ENCODE measurements at regions not wholly inside any gene's neighbourhood (a gene's known extent, or its start where the extent isn't known, plus 50 kb on each side); places are given as distances from the start of the nearest gene placed in this dataset.

DNA sequence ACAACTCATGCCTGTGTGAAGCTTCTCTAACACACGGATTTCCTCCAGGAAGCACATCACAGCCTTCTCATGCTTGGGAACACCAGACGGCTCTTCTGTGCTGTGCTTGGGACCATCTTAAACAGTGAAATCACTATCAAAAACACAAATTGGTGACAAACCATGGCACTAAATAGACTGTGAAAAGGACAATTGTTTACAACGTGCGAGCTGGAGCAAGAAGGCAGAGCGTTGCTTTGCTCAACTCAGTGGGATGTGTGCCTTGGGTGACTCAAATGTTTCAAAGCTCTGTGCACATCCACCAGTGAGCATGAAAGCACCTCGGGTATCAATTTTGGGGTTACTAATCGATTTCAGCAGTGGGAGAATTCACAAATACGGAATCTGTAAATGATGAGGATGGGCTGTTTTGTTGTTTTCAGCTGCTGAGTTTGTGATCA lies 182.4 kb upstream of the ARL4C start:
- H3K27ac Mint-ChIP-seq = no peak overlapping the region; a peak in 1 of 7 replicates
- no peak overlapping the region for H3K14ac ChIP-seq (ENCODE audit: insufficient read depth, low read length)
- peaks cover 60 to 63% of the 10 kb centered on the region in 2 experiments for H3K4me1 Mint-ChIP-seq
- no peak overlapping the region for H2BK5ac ChIP-seq (ENCODE audit: insufficient read length, low read length)
- H3K79me2 ChIP-seq (ENCODE audit: insufficient read depth, low read length) = no peaks in the 10 kb centered on the region
- TF ChIP-seq, protein P1, sequence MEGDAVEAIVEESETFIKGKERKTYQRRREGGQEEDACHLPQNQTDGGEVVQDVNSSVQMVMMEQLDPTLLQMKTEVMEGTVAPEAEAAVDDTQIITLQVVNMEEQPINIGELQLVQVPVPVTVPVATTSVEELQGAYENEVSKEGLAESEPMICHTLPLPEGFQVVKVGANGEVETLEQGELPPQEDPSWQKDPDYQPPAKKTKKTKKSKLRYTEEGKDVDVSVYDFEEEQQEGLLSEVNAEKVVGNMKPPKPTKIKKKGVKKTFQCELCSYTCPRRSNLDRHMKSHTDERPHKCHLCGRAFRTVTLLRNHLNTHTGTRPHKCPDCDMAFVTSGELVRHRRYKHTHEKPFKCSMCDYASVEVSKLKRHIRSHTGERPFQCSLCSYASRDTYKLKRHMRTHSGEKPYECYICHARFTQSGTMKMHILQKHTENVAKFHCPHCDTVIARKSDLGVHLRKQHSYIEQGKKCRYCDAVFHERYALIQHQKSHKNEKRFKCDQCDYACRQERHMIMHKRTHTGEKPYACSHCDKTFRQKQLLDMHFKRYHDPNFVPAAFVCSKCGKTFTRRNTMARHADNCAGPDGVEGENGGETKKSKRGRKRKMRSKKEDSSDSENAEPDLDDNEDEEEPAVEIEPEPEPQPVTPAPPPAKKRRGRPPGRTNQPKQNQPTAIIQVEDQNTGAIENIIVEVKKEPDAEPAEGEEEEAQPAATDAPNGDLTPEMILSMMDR (conservative IDR thresholded peaks at IDR 0.05) = no peak
- H2AK5ac ChIP-seq (ENCODE audit: insufficient read length, low read length) = no peak overlapping the region
- H3K4me1 ChIP-seq (ENCODE audit: insufficient read depth, low read length) = peaks cover 14% of the 10 kb centered on the region
- no peak overlapping the region for H3K27ac ChIP-seq (ENCODE audit: insufficient read length, low read depth, low read length)
- no peak overlapping the region for H3K18ac ChIP-seq (ENCODE audit: insufficient read length, low read depth, low read length)
- H3K4me3 Mint-ChIP-seq = no peak overlapping the region
- no peak overlapping the region for H2BK15ac ChIP-seq (ENCODE audit: low read depth, low read length)
- no peaks in the 10 kb centered on the region for H3K79me1 ChIP-seq (ENCODE audit: insufficient read depth, low read depth, low read length, poor library complexity, severe bottlenecking)
- H2BK12ac ChIP-seq (ENCODE audit: insufficient read length, low read depth, low read length) = no peak overlapping the region
- WGBS (ENCODE audit: extremely low coverage, insufficient read length, low lambda C conversion rate) = no CpG with 5 or more reads among the region's 8 CpGs
- H2AFZ ChIP-seq (ENCODE audit: low read length) = no peak overlapping the region
- H3K56ac ChIP-seq (ENCODE audit: insufficient read length, low read depth, low read length) = no peak overlapping the region
- no peak overlapping the region for H2BK20ac ChIP-seq (ENCODE audit: low read depth, low read length, poor library complexity, severe bottlenecking)
- no peak overlapping the region for H2BK120ac ChIP-seq (ENCODE audit: low read depth, low read length, poor library complexity, severe bottlenecking)
- H3K4me2 ChIP-seq (ENCODE audit: insufficient read depth, insufficient read length, low read length) = no peak overlapping the region
- no peaks in the 10 kb centered on the region for H3K23me2 ChIP-seq (ENCODE audit: insufficient read length, low read depth, low read length, poor library complexity, severe bottlenecking)
- no peak overlapping the region for H3K23ac ChIP-seq (ENCODE audit: insufficient read length, low read depth, low read length)
- no peaks in the 10 kb centered on the region for H3K9me3 ChIP-seq (ENCODE audit: control insufficient read depth, low read depth, low read length)
- H3K27me3 ChIP-seq (ENCODE audit: insufficient read depth, low read length) = no peaks in the 10 kb centered on the region
- DNase-seq = no peak
- no peaks in the 10 kb centered on the region for H4K20me1 ChIP-seq (ENCODE audit: control insufficient read depth, insufficient read depth, insufficient read length)
- no peak overlapping the region for H3K4ac ChIP-seq (ENCODE audit: low read depth, low read length)
- no peak overlapping the region for H4K91ac ChIP-seq (ENCODE audit: insufficient read length, low read depth, low read length)
- H3K27me3 Mint-ChIP-seq (ENCODE audit: low read depth) = no peaks in the 10 kb centered on the region; the same call in 1 of the 2 replicates
- peaks cover 3 to 26% (median 7%) of the 10 kb centered on the region in 3 experiments; a peak in 6 of 7 replicates for H3K36me3 Mint-ChIP-seq (ENCODE audit: insufficient read depth in 1 of 3, low read depth in 3 of 3)
- no peak overlapping the region for H4K8ac ChIP-seq (replicated peaks; ENCODE audit: insufficient read length, low read depth, low read length)
- H3K9ac ChIP-seq (ENCODE audit: extremely low read depth, insufficient read length, low read length) = no peak overlapping the region
- H3T11ph ChIP-seq (ENCODE audit: low read length) = no peak overlapping the region
- H4K5ac ChIP-seq (ENCODE audit: insufficient read length, low read depth, low read length) = no peak overlapping the region
- peaks cover 13 to 20% of the 10 kb centered on the region in 2 experiments; a peak in 4 of 5 replicates for H3K9me3 Mint-ChIP-seq
